ENCODE measurements at regions not wholly inside any gene's neighbourhood (a gene's known extent, or its start where the extent isn't known, plus 50 kb on each side); places are given as distances from the start of the nearest gene placed in this dataset.

- Histone ChIP-seq H3K9me3 (ENCODE audit: control extremely low read depth in 1 of 3, control insufficient read depth in 2 of 3, insufficient read depth in 1 of 3, low read length in 2 of 3) (no peaks in the 10 kb centered on the region), H3K27me3 (replicated peaks in 1 of 4; ENCODE audit: control extremely low read depth in 1 of 4, control insufficient read depth in 3 of 4, insufficient read depth in 4 of 4, low read length in 3 of 4) (peaks cover 0 to 3% (median 2%) of the 10 kb centered on the region in 4 experiments), H2AFZ (ENCODE audit: insufficient read depth, low read depth, low read length, poor library complexity, severe bottlenecking) (no peak overlapping the region), H3K36me3 (replicated peaks in 1 of 2; ENCODE audit: control extremely low read depth in 1 of 2, control insufficient read depth in 1 of 2, extremely low read depth in 1 of 2, insufficient read depth in 2 of 2, low read length in 1 of 2) (no peaks in the 10 kb centered on the region), H3K27ac (ENCODE audit: low read length in 2 of 2) (no peak overlapping the region), H3K9ac (ENCODE audit: low read length) (no peak overlapping the region), H3K4me2 (replicated peaks; ENCODE audit: low read depth, low read length, poor library complexity, severe bottlenecking) (no peak overlapping the region), H4K20me1 (ENCODE audit: control insufficient read depth, insufficient read depth, low read length, poor library complexity, severe bottlenecking) (no peaks in the 10 kb centered on the region), H3K79me2 (ENCODE audit: control insufficient read depth, insufficient read depth, low read length) (no peaks in the 10 kb centered on the region), H3K4me1 (ENCODE audit: control insufficient read depth in 2 of 2, insufficient read depth in 2 of 2, low read length in 2 of 2) (no peaks in the 10 kb centered on the region), H3K4me3 (ENCODE audit: control extremely low read depth in 1 of 5, extremely low read depth in 1 of 5, insufficient read depth in 1 of 5, low read depth in 2 of 5, low read length in 4 of 5) (no peak overlapping the region)
- TF ChIP-seq EZH2 (IDR thresholded peaks at IDR 0.05; ENCODE audit: borderline replicate concordance, insufficient read depth, low read depth, low read length, poor library complexity, severe bottlenecking) (no peak), CTCF (IDR thresholded peaks at IDR 0.05) (no peak)
- Mint-ChIP-seq H3K4me1 (peaks cover 5% of the 10 kb centered on the region), H3K27me3 (peaks cover 42% of the 10 kb centered on the region), H3K9me3 (ENCODE audit: insufficient read depth) (no peaks in the 10 kb centered on the region), H3K27ac (no peak overlapping the region), H3K4me3 (no peak overlapping the region)
- ChIA-PET POLR2A (no interaction called here), CTCF (no interaction called here)
- WGBS (ENCODE audit: insufficient coverage): 67% methylated on average over 1 of the region's 2 CpGs
- intact Hi-C loops (cut with micrococcal nuclease): no loop called here
- ATAC-seq (ENCODE audit: low read depth) (no peak), DNase-seq (no peak)
Measured at GRCh38 chr22:47850644-47851151, 1088.2 kb downstream of the TBC1D22A start.

- Mint-ChIP-seq H3K4me1 (peaks cover 5% of the 10 kb centered on the region), H3K4me3 (no peak overlapping the region), H3K9me3 (ENCODE audit: insufficient read depth) (no peaks in the 10 kb centered on the region), H3K27me3 (peaks cover 45% of the 10 kb centered on the region), H3K27ac (no peak overlapping the region)
- no peaks in the 10 kb centered on the region for H3K79me2 ChIP-seq (ENCODE audit: control insufficient read depth, insufficient read depth, low read length)
- 74% methylated on average over 4 of the region's 6 CpGs for WGBS (ENCODE audit: insufficient coverage)
- H3K4me2 ChIP-seq (replicated peaks; ENCODE audit: low read depth, low read length, poor library complexity, severe bottlenecking): no peak overlapping the region
- DNase-seq: no peak
- H3K27me3 ChIP-seq (replicated peaks in 1 of 4; ENCODE audit: control extremely low read depth in 1 of 4, control insufficient read depth in 3 of 4, insufficient read depth in 4 of 4, low read length in 3 of 4): peaks cover 0 to 3% (median 1%) of the 10 kb centered on the region in 4 experiments
- no peaks in the 10 kb centered on the region for H3K9me3 ChIP-seq (ENCODE audit: control extremely low read depth in 1 of 3, control insufficient read depth in 2 of 3, insufficient read depth in 1 of 3, low read length in 2 of 3)
- H3K27ac ChIP-seq (ENCODE audit: low read length in 2 of 2): no peak overlapping the region
- POLR2A ChIA-PET: no interaction called here
- H3K36me3 ChIP-seq (replicated peaks in 1 of 2; ENCODE audit: control extremely low read depth in 1 of 2, control insufficient read depth in 1 of 2, extremely low read depth in 1 of 2, insufficient read depth in 2 of 2, low read length in 1 of 2): no peaks in the 10 kb centered on the region
- no peak overlapping the region for H3K4me3 ChIP-seq (ENCODE audit: control extremely low read depth in 1 of 5, extremely low read depth in 1 of 5, insufficient read depth in 1 of 5, low read depth in 2 of 5, low read length in 4 of 5)
- no peak overlapping the region for H3K9ac ChIP-seq (ENCODE audit: low read length)
- H2AFZ ChIP-seq (ENCODE audit: insufficient read depth, low read depth, low read length, poor library complexity, severe bottlenecking): no peak overlapping the region
- no peak for TF ChIP-seq EZH2 (IDR thresholded peaks at IDR 0.05; ENCODE audit: borderline replicate concordance, insufficient read depth, low read depth, low read length, poor library complexity, severe bottlenecking)
- no peak for TF ChIP-seq CTCF (IDR thresholded peaks at IDR 0.05)
- no peaks in the 10 kb centered on the region for H4K20me1 ChIP-seq (ENCODE audit: control insufficient read depth, insufficient read depth, low read length, poor library complexity, severe bottlenecking)
- H3K4me1 ChIP-seq (ENCODE audit: control insufficient read depth in 2 of 2, insufficient read depth in 2 of 2, low read length in 2 of 2): no peaks in the 10 kb centered on the region
- intact Hi-C loops (cut with micrococcal nuclease): no loop called here
- CTCF ChIA-PET: no interaction called here
- no peak for ATAC-seq (ENCODE audit: low read depth)
Measured at GRCh38 chr22:47849576-47849975, 1087.1 kb downstream of the TBC1D22A start.
